AG09319 (cell line): ENCODE measurements at regions not wholly inside any gene's neighbourhood (a gene's known extent, or its start where the extent isn't known, plus 50 kb on each side); places are given as distances from the start of the nearest gene placed in this dataset.
A peak's percentile ranks its signal among the peaks of the same experiment; 100 is the strongest.

Experiments
- DNase-seq: peaks from one replicate; pipeline ENCODE4 v3.0.0-alpha.2; 2010; ENCODE audit warnings: low read depth; ENCODE audit errors: extremely low read depth
- CTCF ChIP-seq: IDR thresholded peaks from 2 replicates; pipeline ENCODE4 v1.5.1; 2011; ENCODE audit warnings: low read depth, mild to moderate bottlenecking, inconsistent platforms, low read length, moderate library complexity

DNA sequence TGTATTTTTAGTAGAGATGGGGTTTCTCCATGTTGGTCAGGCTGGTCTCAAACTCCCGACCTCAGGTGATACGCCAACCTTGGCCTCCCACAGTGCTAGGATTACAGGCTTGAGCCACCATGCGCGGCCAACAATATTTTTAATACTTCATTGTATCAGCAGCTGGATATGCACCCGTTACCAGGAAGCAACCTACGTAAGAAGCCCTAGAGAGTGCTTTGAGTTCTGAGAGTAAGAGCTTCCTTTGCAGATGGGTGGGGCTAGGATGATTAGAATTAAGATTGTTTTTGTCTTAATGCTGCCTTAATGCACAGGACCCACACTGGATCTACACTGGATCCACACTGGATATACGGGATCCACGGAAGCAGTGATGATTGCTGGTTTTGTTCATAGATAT is 123.9 kb upstream of the ABCA1 start:
- TF ChIP-seq CTCF: no peak
- DNase-seq: no peak

- no peak for DNase-seq
These were observed 124.4 kb upstream of the ABCA1 start for GRCh38 chr9:105052346-105052745.

DNA sequence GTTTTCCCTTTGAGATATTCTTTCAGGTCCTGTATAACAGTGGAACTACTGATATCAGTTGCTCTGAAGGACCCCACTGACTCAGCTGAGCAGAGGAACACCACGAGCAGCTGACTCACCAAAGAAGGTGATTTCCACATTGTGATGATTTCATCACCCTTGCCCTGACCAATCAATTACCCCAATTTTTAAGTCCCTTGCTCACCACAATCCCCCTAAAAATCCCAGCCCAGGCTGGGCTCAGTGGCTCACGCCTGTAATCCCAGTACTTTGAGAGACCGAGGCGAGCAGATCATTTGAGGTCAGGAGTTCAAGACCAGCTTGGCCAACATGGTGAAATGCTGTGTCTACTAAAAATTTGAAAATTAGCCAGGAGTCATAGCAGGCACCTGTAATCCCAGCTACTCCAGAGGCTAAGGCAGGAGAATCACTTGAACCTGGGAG is 125.3 kb upstream of the ABCA1 start:
- DNase-seq: peak; percentile 35
- TF ChIP-seq CTCF: no peak

More at GRCh38 chr9:105052346-105052745, 124.4 kb upstream of the ABCA1 start:
- no peak for TF ChIP-seq CTCF

- no peak for TF ChIP-seq CTCF
- peak; percentile 24 for DNase-seq
These were observed 126.5 kb upstream of the ABCA1 start for GRCh38 chr9:105054491-105054890.

GRCh38 chr9:105055917-105056316 is 128.0 kb upstream of the ABCA1 start:
- DNase-seq: peak; percentile 31
- no peak for TF ChIP-seq CTCF

DNA sequence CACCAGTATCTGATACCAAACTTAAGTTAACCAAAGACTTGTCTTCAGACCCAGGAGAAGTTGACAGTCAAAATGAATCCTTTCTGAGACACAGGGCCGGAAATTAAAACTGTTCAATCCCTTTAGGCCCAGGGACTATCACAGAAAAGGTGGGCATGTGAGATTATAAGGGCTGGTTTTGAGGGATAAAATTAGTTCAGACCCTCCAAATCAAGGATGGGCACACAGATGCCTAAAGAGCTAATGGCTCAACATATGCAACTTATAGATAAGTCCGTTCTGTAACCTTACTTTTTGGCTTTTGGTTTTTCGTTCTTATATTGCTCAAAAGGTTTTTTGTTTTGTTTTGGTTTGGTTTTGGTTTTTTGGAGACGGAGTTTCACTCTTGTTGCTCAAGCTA is 129.6 kb upstream of the ABCA1 start:
- TF ChIP-seq CTCF: no peak
- no peak for DNase-seq

DNA sequence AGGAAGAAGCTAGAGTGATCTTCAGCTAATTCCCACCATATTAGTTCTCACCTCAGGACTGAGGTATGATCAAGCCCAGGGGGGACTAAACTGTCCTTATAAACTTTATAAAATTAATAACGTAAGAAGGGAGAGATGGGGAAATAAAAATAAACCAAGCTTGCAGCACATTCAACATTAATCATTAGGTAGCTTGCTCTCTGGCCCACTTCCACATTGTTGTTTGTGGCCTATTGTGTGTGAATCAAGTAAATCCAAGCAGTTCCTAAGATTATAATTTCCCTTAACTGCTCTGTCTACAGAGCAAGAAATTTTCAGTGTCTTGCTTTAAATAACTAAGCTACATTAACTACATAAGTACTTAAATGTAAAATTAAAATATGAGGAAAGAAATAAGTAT is 131.3 kb upstream of the ABCA1 start:
- no peak for TF ChIP-seq CTCF
- DNase-seq: no peak
